ENCODE measurements at regions not wholly inside any gene's neighbourhood (a gene's known extent, or its start where the extent isn't known, plus 50 kb on each side); places are given as distances from the start of the nearest gene placed in this dataset.

- TF ChIP-seq MAX (IDR thresholded peaks at IDR 0.05) (no peak), CEBPB (IDR thresholded peaks at IDR 0.05) (no peak), YY1 (IDR thresholded peaks at IDR 0.05; ENCODE audit: low read depth) (no peak), TAF1 (IDR thresholded peaks at IDR 0.05; ENCODE audit: low read depth) (no peak), RAD21 (IDR thresholded peaks at IDR 0.05; ENCODE audit: low read depth) (no peak), EP300 (IDR thresholded peaks at IDR 0.05; ENCODE audit: borderline replicate concordance) (no peak), REST (IDR thresholded peaks at IDR 0.05; ENCODE audit: low read depth) (no peak), FOXM1 (IDR thresholded peaks at IDR 0.05; ENCODE audit: borderline replicate concordance, low read depth) (no peak), NFIC (IDR thresholded peaks at IDR 0.05) (no peak), TCF12 (IDR thresholded peaks at IDR 0.05; ENCODE audit: low read depth) (no peak), TEAD4 (IDR thresholded peaks at IDR 0.05) (no peak), CREB1 (IDR thresholded peaks at IDR 0.05; ENCODE audit: low read depth) (no peak), ZBTB7A (IDR thresholded peaks at IDR 0.05; ENCODE audit: low read depth) (no peak), USF1 (IDR thresholded peaks at IDR 0.05) (no peak)
Measured at GRCh38 chr3:181040030-181040429, 50.5 kb upstream of the DNAJC19 start.
